GM12801 (cell line): ENCODE measurements at regions not wholly inside any gene's neighbourhood (a gene's known extent, or its start where the extent isn't known, plus 50 kb on each side); places are given as distances from the start of the nearest gene placed in this dataset.

ENCODE experiments used
- TF ChIP-seq, protein P1 (sequence below): IDR thresholded peaks from one replicate; pipeline ENCODE4 v1.5.1; 2011; ENCODE audit warnings: control low read depth; ENCODE audit not compliant: insufficient read length; ENCODE audit errors: extremely low read depth

- TF ChIP-seq, protein P1, sequence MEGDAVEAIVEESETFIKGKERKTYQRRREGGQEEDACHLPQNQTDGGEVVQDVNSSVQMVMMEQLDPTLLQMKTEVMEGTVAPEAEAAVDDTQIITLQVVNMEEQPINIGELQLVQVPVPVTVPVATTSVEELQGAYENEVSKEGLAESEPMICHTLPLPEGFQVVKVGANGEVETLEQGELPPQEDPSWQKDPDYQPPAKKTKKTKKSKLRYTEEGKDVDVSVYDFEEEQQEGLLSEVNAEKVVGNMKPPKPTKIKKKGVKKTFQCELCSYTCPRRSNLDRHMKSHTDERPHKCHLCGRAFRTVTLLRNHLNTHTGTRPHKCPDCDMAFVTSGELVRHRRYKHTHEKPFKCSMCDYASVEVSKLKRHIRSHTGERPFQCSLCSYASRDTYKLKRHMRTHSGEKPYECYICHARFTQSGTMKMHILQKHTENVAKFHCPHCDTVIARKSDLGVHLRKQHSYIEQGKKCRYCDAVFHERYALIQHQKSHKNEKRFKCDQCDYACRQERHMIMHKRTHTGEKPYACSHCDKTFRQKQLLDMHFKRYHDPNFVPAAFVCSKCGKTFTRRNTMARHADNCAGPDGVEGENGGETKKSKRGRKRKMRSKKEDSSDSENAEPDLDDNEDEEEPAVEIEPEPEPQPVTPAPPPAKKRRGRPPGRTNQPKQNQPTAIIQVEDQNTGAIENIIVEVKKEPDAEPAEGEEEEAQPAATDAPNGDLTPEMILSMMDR: no peak
These were observed 169.8 kb upstream of the SDK2 start for GRCh38 chr17:73814075-73814474.

DNA sequence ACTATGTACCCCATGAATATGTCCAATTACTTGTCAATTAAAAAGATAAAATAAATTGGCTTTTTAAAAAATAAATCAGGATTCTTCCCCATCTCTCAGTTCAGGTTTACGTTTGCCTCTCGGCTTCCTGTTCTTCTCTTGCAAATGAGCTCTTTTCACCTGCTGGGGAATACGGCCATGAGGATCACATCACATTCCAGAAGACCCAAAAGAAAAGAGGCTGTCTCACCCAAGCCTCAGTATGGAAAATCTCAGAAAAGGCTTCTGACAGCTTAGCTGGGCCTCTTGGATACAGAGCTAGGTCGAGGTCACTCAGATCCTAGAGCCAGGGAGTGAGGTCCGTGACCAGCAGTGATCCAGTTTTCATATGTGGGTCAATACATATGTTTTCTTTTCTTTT lies 171.2 kb upstream of the SDK2 start:
- TF ChIP-seq, protein P1: no peak

GRCh38 chr17:73819440-73820395 lies 175.5 kb upstream of the SDK2 start:
- TF ChIP-seq, protein P1: no peak

- TF ChIP-seq, protein P1: no peak
These were observed 176.6 kb upstream of the SDK2 start for GRCh38 chr17:73820686-73821448.

DNA sequence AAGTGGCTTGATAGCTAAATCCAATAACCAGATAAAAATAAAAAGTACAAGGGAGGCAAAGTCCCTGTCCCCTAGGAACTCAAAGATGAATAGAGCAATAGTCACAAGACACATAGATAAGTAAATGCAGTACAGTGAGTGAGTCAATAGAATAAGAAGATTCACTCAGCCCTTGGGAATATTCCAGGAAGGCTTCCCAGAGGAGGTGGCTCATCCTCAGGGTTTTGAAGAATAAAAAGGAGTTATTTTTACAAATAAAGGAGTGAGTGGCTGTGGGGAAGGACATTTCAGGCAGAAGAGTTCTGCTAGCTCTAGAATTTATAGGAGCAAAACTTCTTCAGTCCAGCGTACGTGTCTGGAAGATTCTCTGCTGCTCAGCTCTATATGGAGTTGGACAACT lies 177.4 kb upstream of the SDK2 start:
- TF ChIP-seq, protein P1: no peak

GRCh38 chr17:73822371-73822770 lies 178.1 kb upstream of the SDK2 start:
- TF ChIP-seq, protein P1: no peak

- TF ChIP-seq, protein P1: no peak
These were observed 179.4 kb upstream of the SDK2 start for GRCh38 chr17:73823684-73824083.
